Stimulated activated CD4-positive, alpha-beta T cell treated with anti-CD3 and anti-CD28 coated beads, Interleukin-1b, Interleukin-23, amount 100 ng/mL, for 4 hours (primary cell): ENCODE measurements at regions not wholly inside any gene's neighbourhood (a gene's known extent, or its start where the extent isn't known, plus 50 kb on each side); places are given as distances from the start of the nearest gene placed in this dataset.
A peak's percentile ranks its signal among the peaks of the same experiment; 100 is the strongest.

ENCODE experiments used
- DNase-seq, 2 donors: peaks; one replicate each; pipeline ENCODE4 v3.0.0-alpha.2; 2020; ENCODE audit warnings: low read depth in 2 of 2

- DNase-seq = no peak
Measured at GRCh38 chr7:118079369-118079768, 104.6 kb upstream of the LSM8 start.

GRCh38 chr7:118080947-118081346 lies 103.0 kb upstream of the LSM8 start:
- DNase-seq = peak; percentile 19 to 25

DNA sequence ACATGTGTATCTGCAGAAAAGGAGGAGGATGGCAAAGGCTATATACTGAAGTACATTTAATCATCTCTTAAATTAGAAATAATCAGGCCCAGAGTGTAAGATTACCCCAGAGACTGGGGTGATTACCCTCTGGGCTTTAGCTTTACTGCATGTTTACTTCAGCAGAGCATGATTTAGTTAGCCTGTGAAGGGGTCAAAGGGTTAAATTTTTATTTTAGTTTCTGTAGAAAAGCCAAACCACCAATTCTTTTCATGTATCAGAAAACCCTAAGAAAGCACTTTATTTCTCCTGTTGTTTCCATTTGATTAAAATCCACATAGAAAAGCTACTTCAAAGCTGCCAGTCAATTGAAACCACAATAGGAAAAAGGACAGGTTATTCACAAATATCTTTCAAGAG lies 101.5 kb upstream of the LSM8 start:
- DNase-seq = no peak

DNA sequence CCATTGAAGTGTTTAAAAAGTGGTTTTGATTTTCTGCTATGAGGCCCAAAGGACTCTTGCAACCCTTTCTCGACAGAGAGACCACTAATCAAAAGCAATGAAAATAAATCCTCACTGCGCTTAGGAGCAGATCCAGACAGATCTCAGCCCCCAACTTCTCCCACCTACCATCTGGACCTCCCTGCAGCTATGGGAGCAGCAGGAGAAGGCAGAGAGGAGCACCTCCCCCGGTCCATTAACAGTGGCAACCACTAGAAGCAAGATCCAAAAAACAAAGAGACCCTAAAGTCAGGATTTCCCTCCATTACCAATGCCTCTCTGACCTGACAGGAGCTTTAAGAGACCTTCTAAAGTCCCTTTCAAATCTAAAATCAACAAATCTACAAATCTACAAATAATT lies 99.0 kb upstream of the LSM8 start:
- DNase-seq = no peak

DNA sequence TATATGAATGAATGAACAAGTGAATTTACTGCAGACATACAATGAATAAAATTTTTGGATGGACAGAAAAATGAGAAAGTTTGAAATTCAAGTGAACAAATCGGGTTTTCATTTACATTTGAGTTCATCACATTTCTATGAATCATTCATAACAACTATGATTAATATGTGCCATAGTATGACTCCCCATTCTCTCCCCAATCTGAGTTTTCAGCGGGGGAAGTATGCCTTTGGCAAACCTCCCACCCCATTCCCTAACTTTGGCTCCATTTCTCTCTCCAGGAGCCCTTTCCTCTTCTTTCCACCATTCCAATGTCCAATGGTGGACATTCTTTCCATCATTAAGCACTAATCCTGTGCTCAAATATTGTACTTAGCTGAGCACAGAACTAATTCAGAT lies 96.8 kb upstream of the LSM8 start:
- DNase-seq = no peak

- DNase-seq = no peak
Measured at GRCh38 chr7:118094044-118094443, 89.9 kb upstream of the LSM8 start.

DNA sequence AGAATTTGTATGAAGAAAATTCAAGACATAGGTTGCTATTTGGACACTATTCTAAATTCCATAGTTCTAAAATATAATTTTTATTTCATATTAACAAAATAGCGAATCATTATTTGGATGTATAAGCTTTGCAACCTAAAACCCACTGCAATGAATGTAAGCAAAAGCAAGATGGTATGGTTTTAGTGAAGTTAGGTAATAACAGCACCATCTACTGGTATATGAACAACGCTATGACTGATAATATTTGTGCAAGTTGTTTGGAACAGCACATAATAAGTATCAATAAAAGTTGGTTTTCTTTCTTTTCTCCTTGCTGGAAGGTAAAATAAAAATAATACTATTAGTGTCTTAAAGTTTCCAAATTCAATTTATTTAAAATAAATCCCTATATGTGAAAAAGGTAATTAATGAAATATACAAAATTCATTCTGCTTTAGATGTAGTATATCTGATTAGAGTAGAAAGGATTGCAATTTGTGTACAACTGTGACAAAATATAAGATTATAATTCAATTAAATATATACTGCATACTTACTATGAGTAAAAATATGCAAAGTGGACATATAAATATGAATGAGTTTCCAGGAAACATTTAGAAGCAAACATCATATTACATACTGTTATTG lies 79.0 kb upstream of the LSM8 start:
- no peak for DNase-seq

DNA sequence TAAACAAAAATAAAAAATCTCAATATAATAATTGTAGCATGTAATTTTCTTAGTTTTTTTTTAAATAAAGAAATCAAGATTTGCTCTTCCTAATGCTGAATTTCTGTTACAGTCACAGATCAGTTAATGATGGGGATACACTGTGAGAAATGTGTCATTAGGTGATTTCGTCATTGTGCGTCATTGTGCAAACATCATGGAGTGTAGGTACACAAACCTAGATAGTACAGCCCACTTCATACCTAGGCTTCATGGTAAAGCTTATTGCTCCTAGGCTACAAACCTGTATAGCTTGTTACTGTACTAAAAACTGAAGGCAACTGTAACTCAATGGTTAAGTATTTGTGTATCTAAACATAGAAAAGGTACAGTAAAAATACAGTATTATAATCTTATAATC lies 74.4 kb upstream of the LSM8 start:
- DNase-seq = no peak

GRCh38 chr7:118110178-118110925 lies 73.6 kb upstream of the LSM8 start:
- DNase-seq = no peak

- no peak for DNase-seq
Measured at GRCh38 chr7:118111347-118111746, 72.6 kb upstream of the LSM8 start.

GRCh38 chr7:118114175-118114574 lies 69.8 kb upstream of the LSM8 start:
- no peak for DNase-seq

DNA sequence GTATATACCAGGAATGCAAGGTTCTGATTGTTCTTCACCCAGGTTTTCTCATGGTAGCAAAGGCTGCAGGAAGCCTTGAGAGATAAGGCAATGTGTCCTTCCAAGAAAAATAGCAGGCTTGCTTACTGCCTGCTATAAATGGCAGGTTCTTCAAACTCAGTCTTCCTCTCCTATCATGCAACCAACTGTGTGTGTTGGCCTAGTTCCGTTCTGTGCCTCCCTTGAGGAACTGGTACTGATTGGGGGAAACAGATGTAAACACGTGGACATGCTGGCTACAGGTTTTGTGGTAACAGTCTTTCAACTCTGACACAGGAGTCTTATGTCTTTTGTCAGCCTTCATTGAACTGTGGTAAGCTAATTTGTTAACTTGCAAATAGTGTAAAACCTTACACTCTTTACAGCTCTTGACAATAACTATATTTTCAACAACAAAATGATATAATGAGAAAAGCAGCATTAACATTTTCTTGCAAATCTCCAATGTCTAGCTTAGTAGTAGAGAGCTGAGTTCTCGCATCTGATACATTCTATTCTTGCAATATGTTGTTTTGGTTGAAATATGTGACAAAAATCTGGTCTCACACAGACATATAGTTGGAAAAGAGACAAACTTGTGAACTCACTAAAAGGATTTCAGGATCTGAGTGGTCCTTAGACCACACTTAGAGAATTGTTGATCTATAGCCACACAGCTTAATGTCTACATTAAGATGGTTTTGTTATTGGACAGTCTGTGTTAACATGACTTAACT lies 54.7 kb upstream of the LSM8 start:
- DNase-seq = no peak

DNA sequence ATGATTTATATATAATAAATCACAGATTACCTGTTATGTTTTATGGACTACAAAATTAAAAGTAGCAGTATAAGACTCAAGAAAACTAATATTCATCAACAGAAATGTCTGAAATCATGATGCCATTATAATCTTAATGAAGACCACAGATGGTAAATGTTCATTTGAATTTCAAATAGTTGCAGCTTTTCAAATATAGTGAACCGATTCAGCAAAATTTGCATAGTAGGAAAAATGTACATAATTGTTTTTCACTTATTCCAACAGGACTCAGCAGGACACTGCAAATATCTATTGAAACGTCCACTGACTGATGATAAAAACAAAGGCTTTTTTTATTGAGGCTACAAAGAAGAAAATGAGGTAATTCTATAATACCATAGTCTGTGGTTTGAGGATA lies 51.2 kb upstream of the LSM8 start:
- no peak for DNase-seq
